ENCODE measurements at regions not wholly inside any gene's neighbourhood (a gene's known extent, or its start where the extent isn't known, plus 50 kb on each side); places are given as distances from the start of the nearest gene placed in this dataset.

GRCh38 chr7:155979994-155980393, 167.7 kb upstream of the SHH start:
- Histone ChIP-seq H3K9ac (ENCODE audit: low read length) (no peak overlapping the region), H3K4me3 (ENCODE audit: low read depth, low read length) (no peak overlapping the region), H3K27ac (ENCODE audit: low read depth, low read length) (no peak overlapping the region), H3K4me1 (ENCODE audit: control insufficient read depth, insufficient read depth, low read length) (no peaks in the 10 kb centered on the region), H3K9me3 (ENCODE audit: control insufficient read depth, insufficient read depth, low read depth, low read length) (no peaks in the 10 kb centered on the region), H3K27me3 (ENCODE audit: control insufficient read depth, insufficient read depth, low read length) (peaks cover 28% of the 10 kb centered on the region), H3K36me3 (ENCODE audit: control insufficient read depth, insufficient read depth, low read length) (no peaks in the 10 kb centered on the region)

GRCh38 chr7:155979566-155979965, 167.3 kb upstream of the SHH start:
- Histone ChIP-seq H3K27me3 (ENCODE audit: control insufficient read depth, insufficient read depth, low read length) (peaks cover 28% of the 10 kb centered on the region), H3K4me3 (ENCODE audit: low read depth, low read length) (no peak overlapping the region), H3K9me3 (ENCODE audit: control insufficient read depth, insufficient read depth, low read depth, low read length) (no peaks in the 10 kb centered on the region)

GRCh38 chr7:155975490-155975889, 163.2 kb upstream of the SHH start:
- Histone ChIP-seq H3K27me3 (ENCODE audit: control insufficient read depth, insufficient read depth, low read length) (peaks cover 24% of the 10 kb centered on the region), H3K27ac (ENCODE audit: low read depth, low read length) (no peak overlapping the region), H3K9ac (ENCODE audit: low read length) (no peak overlapping the region), H3K4me3 (ENCODE audit: low read depth, low read length) (no peak overlapping the region), H3K4me1 (ENCODE audit: control insufficient read depth, insufficient read depth, low read length) (no peaks in the 10 kb centered on the region), H3K9me3 (ENCODE audit: control insufficient read depth, insufficient read depth, low read depth, low read length) (no peaks in the 10 kb centered on the region), H3K36me3 (ENCODE audit: control insufficient read depth, insufficient read depth, low read length) (no peaks in the 10 kb centered on the region)

More at GRCh38 chr7:155979566-155979965, 167.3 kb upstream of the SHH start:
- Histone ChIP-seq H3K9ac (ENCODE audit: low read length) (no peak overlapping the region), H3K27ac (ENCODE audit: low read depth, low read length) (no peak overlapping the region), H3K36me3 (ENCODE audit: control insufficient read depth, insufficient read depth, low read length) (no peaks in the 10 kb centered on the region), H3K4me1 (ENCODE audit: control insufficient read depth, insufficient read depth, low read length) (no peaks in the 10 kb centered on the region)

GRCh38 chr7:155974186-155974897, 162.1 kb upstream of the SHH start:
- Histone ChIP-seq H3K27me3 (ENCODE audit: control insufficient read depth, insufficient read depth, low read length) (peaks cover 14% of the 10 kb centered on the region), H3K9me3 (ENCODE audit: control insufficient read depth, insufficient read depth, low read depth, low read length) (no peaks in the 10 kb centered on the region), H3K36me3 (ENCODE audit: control insufficient read depth, insufficient read depth, low read length) (no peaks in the 10 kb centered on the region), H3K4me1 (ENCODE audit: control insufficient read depth, insufficient read depth, low read length) (no peaks in the 10 kb centered on the region), H3K27ac (ENCODE audit: low read depth, low read length) (no peak overlapping the region), H3K9ac (ENCODE audit: low read length) (no peak overlapping the region), H3K4me3 (ENCODE audit: low read depth, low read length) (no peak overlapping the region)

GRCh38 chr7:155973451-155973997, 161.3 kb upstream of the SHH start:
- no peak overlapping the region for H3K27ac ChIP-seq (ENCODE audit: low read depth, low read length)
- peaks cover 8% of the 10 kb centered on the region for H3K27me3 ChIP-seq (ENCODE audit: control insufficient read depth, insufficient read depth, low read length)
- no peaks in the 10 kb centered on the region for H3K9me3 ChIP-seq (ENCODE audit: control insufficient read depth, insufficient read depth, low read depth, low read length)
- no peaks in the 10 kb centered on the region for H3K36me3 ChIP-seq (ENCODE audit: control insufficient read depth, insufficient read depth, low read length)
- no peaks in the 10 kb centered on the region for H3K4me1 ChIP-seq (ENCODE audit: control insufficient read depth, insufficient read depth, low read length)
- no peak overlapping the region for H3K9ac ChIP-seq (ENCODE audit: low read length)
- H3K4me3 ChIP-seq (ENCODE audit: low read depth, low read length): no peak overlapping the region

- no peak overlapping the region for H3K9ac ChIP-seq (ENCODE audit: low read length)
- no peak overlapping the region for H3K4me3 ChIP-seq (ENCODE audit: low read depth, low read length)
- H3K27ac ChIP-seq (ENCODE audit: low read depth, low read length): no peak overlapping the region
- H3K9me3 ChIP-seq (ENCODE audit: control insufficient read depth, insufficient read depth, low read depth, low read length): no peaks in the 10 kb centered on the region
- H3K36me3 ChIP-seq (ENCODE audit: control insufficient read depth, insufficient read depth, low read length): no peaks in the 10 kb centered on the region
- no peaks in the 10 kb centered on the region for H3K4me1 ChIP-seq (ENCODE audit: control insufficient read depth, insufficient read depth, low read length)
- peaks cover under 1% of the 10 kb centered on the region for H3K27me3 ChIP-seq (ENCODE audit: control insufficient read depth, insufficient read depth, low read length)
Observed at GRCh38 chr7:155972651-155973390, 160.6 kb upstream of the SHH start.

- Histone ChIP-seq H3K9ac (ENCODE audit: low read length) (no peak overlapping the region), H3K27me3 (ENCODE audit: control insufficient read depth, insufficient read depth, low read length) (no peaks in the 10 kb centered on the region; the same call in 1 of the 2 replicates), H3K9me3 (ENCODE audit: control insufficient read depth, insufficient read depth, low read depth, low read length) (no peaks in the 10 kb centered on the region), H3K36me3 (ENCODE audit: control insufficient read depth, insufficient read depth, low read length) (no peaks in the 10 kb centered on the region), H3K27ac (ENCODE audit: low read depth, low read length) (no peak overlapping the region), H3K4me1 (ENCODE audit: control insufficient read depth, insufficient read depth, low read length) (no peaks in the 10 kb centered on the region), H3K4me3 (ENCODE audit: low read depth, low read length) (no peak overlapping the region)
Observed at GRCh38 chr7:155972247-155972646, 160.0 kb upstream of the SHH start.

GRCh38 chr7:155971180-155971770, 159.0 kb upstream of the SHH start:
- Histone ChIP-seq H3K9me3 (ENCODE audit: control insufficient read depth, insufficient read depth, low read depth, low read length) (no peaks in the 10 kb centered on the region), H3K4me1 (ENCODE audit: control insufficient read depth, insufficient read depth, low read length) (no peaks in the 10 kb centered on the region), H3K27me3 (ENCODE audit: control insufficient read depth, insufficient read depth, low read length) (no peaks in the 10 kb centered on the region; the same call in 1 of the 2 replicates), H3K9ac (ENCODE audit: low read length) (no peak overlapping the region), H3K27ac (ENCODE audit: low read depth, low read length) (no peak overlapping the region), H3K4me3 (ENCODE audit: low read depth, low read length) (no peak overlapping the region), H3K36me3 (ENCODE audit: control insufficient read depth, insufficient read depth, low read length) (no peaks in the 10 kb centered on the region)

GRCh38 chr7:155969192-155969929, 157.1 kb upstream of the SHH start:
- Histone ChIP-seq H3K4me3 (ENCODE audit: low read depth, low read length) (no peak overlapping the region), H3K36me3 (ENCODE audit: control insufficient read depth, insufficient read depth, low read length) (no peaks in the 10 kb centered on the region), H3K9ac (ENCODE audit: low read length) (no peak overlapping the region), H3K27me3 (ENCODE audit: control insufficient read depth, insufficient read depth, low read length) (no peaks in the 10 kb centered on the region; the same call in 1 of the 2 replicates), H3K4me1 (ENCODE audit: control insufficient read depth, insufficient read depth, low read length) (no peaks in the 10 kb centered on the region), H3K9me3 (ENCODE audit: control insufficient read depth, insufficient read depth, low read depth, low read length) (no peaks in the 10 kb centered on the region), H3K27ac (ENCODE audit: low read depth, low read length) (no peak overlapping the region)

- H3K9ac ChIP-seq (ENCODE audit: low read length): no peak overlapping the region
- no peak overlapping the region for H3K27ac ChIP-seq (ENCODE audit: low read depth, low read length)
- H3K36me3 ChIP-seq (ENCODE audit: control insufficient read depth, insufficient read depth, low read length): no peaks in the 10 kb centered on the region
- H3K9me3 ChIP-seq (ENCODE audit: control insufficient read depth, insufficient read depth, low read depth, low read length): no peaks in the 10 kb centered on the region
- H3K27me3 ChIP-seq (ENCODE audit: control insufficient read depth, insufficient read depth, low read length): no peaks in the 10 kb centered on the region; the same call in 1 of the 2 replicates
- no peaks in the 10 kb centered on the region for H3K4me1 ChIP-seq (ENCODE audit: control insufficient read depth, insufficient read depth, low read length)
- no peak overlapping the region for H3K4me3 ChIP-seq (ENCODE audit: low read depth, low read length)
Observed at GRCh38 chr7:155965010-155965409, 152.7 kb upstream of the SHH start.

All from HUES6 (cell line).